ENCODE measurements at regions not wholly inside any gene's neighbourhood (a gene's known extent, or its start where the extent isn't known, plus 50 kb on each side); places are given as distances from the start of the nearest gene placed in this dataset.

- BruUV-seq (replicated peaks) = no TSS peak
- intact Hi-C loops (cut with micrococcal nuclease) = no loop called here
- H3K27ac Mint-ChIP-seq (ENCODE audit: low read depth, unreplicated experiment) = no peak overlapping the region
- no peak overlapping the region for H3K4me3 Mint-ChIP-seq (ENCODE audit: unreplicated experiment)
- TF ChIP-seq CTCF (IDR thresholded peaks at IDR 0.05; ENCODE audit: unreplicated experiment) = no peak
- H3K27me3 Mint-ChIP-seq (ENCODE audit: insufficient read depth, unreplicated experiment) = no peaks in the 10 kb centered on the region
- CTCF ChIA-PET = interaction anchor here (0.6 to 1.9 kb wide), 4 partner anchors 39 to 166 kb away, joined by 3 to 7 read pairs (median 3); no protein-coding TSS in a partner anchor
- H3K4me1 Mint-ChIP-seq (ENCODE audit: insufficient read depth, unreplicated experiment) = peaks cover 34% of the 10 kb centered on the region
- H3K9me3 Mint-ChIP-seq (ENCODE audit: unreplicated experiment) = no peaks in the 10 kb centered on the region
- H3K36me3 Mint-ChIP-seq (ENCODE audit: insufficient read depth, unreplicated experiment) = no peaks in the 10 kb centered on the region
- POLR2A ChIA-PET = interaction anchor here (0.7 to 1.6 kb wide), 7 partner anchors 10 to 165 kb away, joined by 3 to 4 read pairs (median 3); partner anchors contain the start of gene ITGA6
- peak; percentile 21 for DNase-seq (ENCODE audit: unreplicated experiment)
Measured at GRCh38 chr2:172296267-172297046, 130.9 kb upstream of the ITGA6 start.

- H3K4me3 Mint-ChIP-seq (ENCODE audit: unreplicated experiment) = no peak overlapping the region
- intact Hi-C loops (cut with micrococcal nuclease) = no loop called here
- H3K4me1 Mint-ChIP-seq (ENCODE audit: insufficient read depth, unreplicated experiment) = peaks cover 34% of the 10 kb centered on the region
- POLR2A ChIA-PET = interaction anchor here (0.8 to 1.6 kb wide), 4 partner anchors 66 to 167 kb away, joined by 3 to 6 read pairs (median 4); no protein-coding TSS in a partner anchor
- no peak overlapping the region for H3K27ac Mint-ChIP-seq (ENCODE audit: low read depth, unreplicated experiment)
- no peak for DNase-seq (ENCODE audit: unreplicated experiment)
- no peaks in the 10 kb centered on the region for H3K9me3 Mint-ChIP-seq (ENCODE audit: unreplicated experiment)
- peaks cover 6% of the 10 kb centered on the region for H3K36me3 Mint-ChIP-seq (ENCODE audit: insufficient read depth, unreplicated experiment)
- TF ChIP-seq CTCF (IDR thresholded peaks at IDR 0.05; ENCODE audit: unreplicated experiment) = no peak
- no peaks in the 10 kb centered on the region for H3K27me3 Mint-ChIP-seq (ENCODE audit: insufficient read depth, unreplicated experiment)
- CTCF ChIA-PET = interaction anchor here (0.8 to 1.9 kb wide), 3 partner anchors 106 to 165 kb away, joined by 3 to 7 read pairs (median 3); no protein-coding TSS in a partner anchor
- no TSS peak for BruUV-seq (replicated peaks)
Measured at GRCh38 chr2:172297531-172297930, 129.9 kb upstream of the ITGA6 start.

- POLR2A ChIA-PET = interaction anchor here (1.0 to 2.5 kb wide), 5 partner anchors 60 to 166 kb away, joined by 3 to 12 read pairs (median 6); no protein-coding TSS in a partner anchor
- H3K4me1 Mint-ChIP-seq (ENCODE audit: insufficient read depth, unreplicated experiment) = peaks cover 34% of the 10 kb centered on the region
Measured at GRCh38 chr2:172297950-172298349, 129.4 kb upstream of the ITGA6 start.

More at GRCh38 chr2:172297950-172298349, 129.4 kb upstream of the ITGA6 start:
- H3K9me3 Mint-ChIP-seq (ENCODE audit: unreplicated experiment) = no peaks in the 10 kb centered on the region
- H3K4me3 Mint-ChIP-seq (ENCODE audit: unreplicated experiment) = no peak overlapping the region
- intact Hi-C loops (cut with micrococcal nuclease) = no loop called here
- CTCF ChIA-PET = interaction anchor here (0.8 to 3.0 kb wide), 5 partner anchors 11 to 165 kb away, joined by 3 to 15 read pairs (median 7); no protein-coding TSS in a partner anchor
- BruUV-seq (replicated peaks) = no TSS peak
- no peak for TF ChIP-seq CTCF (IDR thresholded peaks at IDR 0.05; ENCODE audit: unreplicated experiment)
- no peaks in the 10 kb centered on the region for H3K27me3 Mint-ChIP-seq (ENCODE audit: insufficient read depth, unreplicated experiment)
- H3K27ac Mint-ChIP-seq (ENCODE audit: low read depth, unreplicated experiment) = no peak overlapping the region
- H3K36me3 Mint-ChIP-seq (ENCODE audit: insufficient read depth, unreplicated experiment) = peaks cover 6% of the 10 kb centered on the region
- no peak for DNase-seq (ENCODE audit: unreplicated experiment)

Data from MCF 10A (cell line).